AG09319 (cell line): ENCODE measurements at regions not wholly inside any gene's neighbourhood (a gene's known extent, or its start where the extent isn't known, plus 50 kb on each side); places are given as distances from the start of the nearest gene placed in this dataset.

Source experiments
- DNase-seq: peaks from one replicate; pipeline ENCODE4 v3.0.0-alpha.2; 2010; ENCODE audit warnings: low read depth; ENCODE audit errors: extremely low read depth
- CTCF ChIP-seq: IDR thresholded peaks from 2 replicates; pipeline ENCODE4 v1.5.1; 2011; ENCODE audit warnings: low read depth, mild to moderate bottlenecking, inconsistent platforms, low read length, moderate library complexity

- no peak for DNase-seq
Observed at GRCh38 chr1:185668013-185668412, 66.2 kb upstream of the HMCN1 start.

DNA sequence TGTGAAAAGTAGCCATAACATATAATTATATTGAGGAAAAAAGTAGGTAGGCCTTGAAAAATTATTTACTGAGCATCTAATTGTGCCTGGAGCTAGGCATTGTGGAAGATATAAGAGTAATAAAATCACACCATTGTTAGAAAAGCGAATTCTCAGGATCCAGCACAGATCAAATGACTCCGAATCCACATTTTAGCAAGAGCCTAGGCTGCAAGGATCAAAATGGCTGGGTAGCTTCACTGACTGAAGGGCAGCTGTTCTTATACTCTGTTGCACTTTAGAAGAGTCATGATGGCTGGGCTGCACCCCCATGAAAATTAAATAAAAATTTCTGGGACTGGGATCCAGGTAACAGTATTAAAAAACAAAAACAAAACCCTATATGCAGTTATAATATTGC, 67.6 kb upstream of the HMCN1 start:
- DNase-seq, result no peak
- no peak for TF ChIP-seq CTCF

More at GRCh38 chr1:185668013-185668412, 66.2 kb upstream of the HMCN1 start:
- TF ChIP-seq CTCF, result no peak

DNA sequence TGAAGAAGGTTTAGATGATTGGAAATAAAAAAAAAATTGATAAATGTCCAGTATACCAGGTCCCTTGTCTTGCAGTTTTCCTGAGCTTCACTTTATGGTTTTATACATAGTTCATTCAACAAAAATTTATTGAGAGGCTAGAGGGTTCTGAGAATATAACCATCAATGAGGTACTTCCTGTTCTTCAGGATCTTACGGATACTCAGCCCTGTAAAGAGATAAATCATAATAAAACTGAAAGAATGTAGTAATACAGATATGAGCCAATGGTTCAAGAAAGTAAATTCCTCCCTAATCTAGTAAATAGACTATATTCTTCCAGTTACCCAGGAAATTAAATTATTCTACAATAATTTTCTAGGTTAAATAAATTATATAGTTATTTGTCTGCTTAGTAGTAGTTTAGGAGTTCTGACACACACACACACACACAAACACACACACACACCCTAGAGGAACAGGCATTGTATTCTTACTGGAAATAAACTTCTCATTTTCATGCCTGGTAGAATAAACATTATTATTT, 70.4 kb upstream of the HMCN1 start:
- no peak for TF ChIP-seq CTCF
- DNase-seq, result no peak

GRCh38 chr1:185663332-185663731, 70.9 kb upstream of the HMCN1 start:
- no peak for DNase-seq
- TF ChIP-seq CTCF, result no peak

DNA sequence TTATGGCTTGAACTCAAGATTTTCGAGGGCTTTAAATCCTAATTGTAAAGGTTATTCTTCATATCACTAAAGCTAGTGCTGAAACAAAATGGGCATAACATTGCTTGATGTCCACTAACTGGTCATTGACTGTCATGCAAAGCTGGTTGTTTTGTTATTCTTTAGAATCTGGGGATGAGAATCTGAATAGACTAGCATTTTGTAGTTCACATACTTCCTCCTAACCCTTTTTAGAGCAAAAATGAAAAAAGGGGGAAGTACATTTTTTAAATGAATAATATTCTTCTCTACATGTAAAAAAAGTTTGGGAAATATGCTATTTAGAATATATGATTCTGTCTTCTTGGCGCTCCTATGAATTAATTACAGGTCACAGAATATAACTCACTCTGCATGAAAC, 72.2 kb upstream of the HMCN1 start:
- DNase-seq, result no peak
- no peak for TF ChIP-seq CTCF

DNA sequence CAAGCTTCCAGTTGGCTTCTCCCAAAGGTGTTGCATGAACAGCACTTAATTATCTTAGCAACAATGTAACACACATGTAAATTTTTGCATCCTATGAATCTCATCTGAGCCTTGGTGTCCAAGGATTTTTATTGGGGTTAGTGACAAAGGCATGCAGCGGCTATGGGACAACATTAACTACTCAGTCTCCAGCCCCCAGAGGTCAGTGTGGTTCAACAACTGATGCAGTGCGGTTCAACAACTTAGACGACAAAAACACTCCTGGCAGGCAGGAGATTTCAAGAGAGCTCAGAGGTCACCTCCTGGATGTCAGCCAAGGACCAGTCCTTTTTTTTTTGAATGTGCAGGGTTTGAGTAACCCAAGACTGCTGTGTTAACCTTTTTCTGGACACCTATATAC, 77.5 kb upstream of the HMCN1 start:
- DNase-seq, result no peak

GRCh38 chr1:185654952-185655314, 79.3 kb upstream of the HMCN1 start:
- DNase-seq, result no peak
- no peak for TF ChIP-seq CTCF

More for the DNA sequence above, 77.5 kb upstream of the HMCN1 start:
- no peak for TF ChIP-seq CTCF
